Stimulated activated effector memory CD8-positive, alpha-beta T cell treated with anti-CD3 and anti-CD28 coated beads, Interleukin-12 subunit alpha, Interleukin-12 subunit beta, amount 100 ng/mL, for 72 hours (primary cell): ENCODE measurements at regions not wholly inside any gene's neighbourhood (a gene's known extent, or its start where the extent isn't known, plus 50 kb on each side); places are given as distances from the start of the nearest gene placed in this dataset.
A peak's percentile ranks its signal among the peaks of the same experiment; 100 is the strongest.

Experiments used
- ATAC-seq: fragments of 150-1000 bp; cut with Tn5 transposase; 2 replicates; pipeline ENCODE4 v1.10.0; 2021
- DNase-seq, 2 donors: peaks; one replicate each; pipeline ENCODE4 v3.0.0; 2021 to 2022; ENCODE audit warnings: low spot score in 2 of 2
- H3K27ac Mint-ChIP-seq: one replicate; pipeline ENCODE4 v1.8.0; 2022; ENCODE audit warnings: mild to moderate bottlenecking, mixed read lengths
- H3K36me3 Mint-ChIP-seq: one replicate; pipeline ENCODE4 v1.8.0; 2022; ENCODE audit warnings: mild to moderate bottlenecking, mixed read lengths
- H3K4me1 Mint-ChIP-seq: one replicate; pipeline ENCODE4 v1.8.0; 2022; ENCODE audit warnings: mixed read lengths
- H3K4me3 Mint-ChIP-seq: one replicate; pipeline ENCODE4 v1.8.0; 2022; ENCODE audit warnings: mild to moderate bottlenecking, mixed read lengths
- H3K9me3 Mint-ChIP-seq: one replicate; pipeline ENCODE4 v1.8.0; 2022; ENCODE audit warnings: mixed read lengths

- H3K4me1 Mint-ChIP-seq = no peaks in the 10 kb centered on the region
- DNase-seq = no peak
- no peaks in the 10 kb centered on the region for H3K9me3 Mint-ChIP-seq
- H3K27ac Mint-ChIP-seq = no peak overlapping the region
- no peak overlapping the region for H3K4me3 Mint-ChIP-seq
- peak; percentile 34 for ATAC-seq
- no peaks in the 10 kb centered on the region for H3K36me3 Mint-ChIP-seq
Observed at GRCh38 chr5:74282490-74282889, 358.0 kb downstream of the ENC1 start.

GRCh38 chr5:74281166-74281565 lies 359.4 kb downstream of the ENC1 start:
- Mint-ChIP-seq H3K4me3 (no peak overlapping the region), H3K27ac (no peak overlapping the region), H3K9me3 (peaks cover 2% of the 10 kb centered on the region), H3K4me1 (no peaks in the 10 kb centered on the region), H3K36me3 (no peaks in the 10 kb centered on the region)
- DNase-seq (no peak), ATAC-seq (no peak)

GRCh38 chr5:74280306-74280705 lies 360.2 kb downstream of the ENC1 start:
- no peak overlapping the region for H3K4me3 Mint-ChIP-seq
- DNase-seq = no peak
- ATAC-seq = no peak
- no peaks in the 10 kb centered on the region for H3K4me1 Mint-ChIP-seq
- H3K36me3 Mint-ChIP-seq = no peaks in the 10 kb centered on the region
- H3K9me3 Mint-ChIP-seq = peaks cover 2% of the 10 kb centered on the region
- H3K27ac Mint-ChIP-seq = no peak overlapping the region

- Mint-ChIP-seq H3K4me3 (no peak overlapping the region), H3K36me3 (no peaks in the 10 kb centered on the region), H3K4me1 (no peaks in the 10 kb centered on the region), H3K9me3 (peaks cover 2% of the 10 kb centered on the region), H3K27ac (no peak overlapping the region)
- no peak for DNase-seq
- no peak for ATAC-seq
Observed at GRCh38 chr5:74279244-74279643, 361.3 kb downstream of the ENC1 start.

GRCh38 chr5:74277418-74277817 lies 363.1 kb downstream of the ENC1 start:
- H3K36me3 Mint-ChIP-seq = no peaks in the 10 kb centered on the region

GRCh38 chr5:74275171-74275992 lies 365.1 kb downstream of the ENC1 start:
- Mint-ChIP-seq H3K27ac (no peak overlapping the region), H3K4me1 (no peaks in the 10 kb centered on the region), H3K4me3 (no peak overlapping the region), H3K9me3 (peaks cover 2% of the 10 kb centered on the region), H3K36me3 (no peaks in the 10 kb centered on the region)
- DNase-seq = no peak
- ATAC-seq = no peak

More at GRCh38 chr5:74277418-74277817, 363.1 kb downstream of the ENC1 start:
- H3K27ac Mint-ChIP-seq = no peak overlapping the region
- no peaks in the 10 kb centered on the region for H3K4me1 Mint-ChIP-seq
- H3K9me3 Mint-ChIP-seq = peaks cover 2% of the 10 kb centered on the region
- H3K4me3 Mint-ChIP-seq = no peak overlapping the region
- ATAC-seq (no peak), DNase-seq (no peak)

GRCh38 chr5:74274326-74274725 lies 366.2 kb downstream of the ENC1 start:
- Mint-ChIP-seq H3K9me3 (peaks cover 2% of the 10 kb centered on the region), H3K4me3 (no peak overlapping the region), H3K4me1 (no peaks in the 10 kb centered on the region), H3K36me3 (no peaks in the 10 kb centered on the region), H3K27ac (no peak overlapping the region)
- ATAC-seq (no peak), DNase-seq (no peak)

GRCh38 chr5:74272831-74273451 lies 367.6 kb downstream of the ENC1 start:
- Mint-ChIP-seq H3K4me3 (no peak overlapping the region), H3K4me1 (no peaks in the 10 kb centered on the region), H3K9me3 (peaks cover 2% of the 10 kb centered on the region), H3K36me3 (no peaks in the 10 kb centered on the region), H3K27ac (no peak overlapping the region)
- DNase-seq (no peak), ATAC-seq (no peak)

GRCh38 chr5:74272024-74272775 lies 368.3 kb downstream of the ENC1 start:
- DNase-seq (peak in 1 of 2 donors; percentile 12), ATAC-seq (no peak)
- Mint-ChIP-seq H3K9me3 (peaks cover 2% of the 10 kb centered on the region), H3K36me3 (no peaks in the 10 kb centered on the region), H3K4me3 (no peak overlapping the region), H3K4me1 (no peaks in the 10 kb centered on the region), H3K27ac (no peak overlapping the region)

GRCh38 chr5:74268297-74268696 lies 372.2 kb downstream of the ENC1 start:
- Mint-ChIP-seq H3K9me3 (no peaks in the 10 kb centered on the region), H3K4me1 (no peaks in the 10 kb centered on the region), H3K4me3 (no peak overlapping the region), H3K27ac (no peak overlapping the region), H3K36me3 (no peaks in the 10 kb centered on the region)
- ATAC-seq = no peak
- no peak for DNase-seq

- no peak for DNase-seq
- no peaks in the 10 kb centered on the region for H3K36me3 Mint-ChIP-seq
- no peaks in the 10 kb centered on the region for H3K9me3 Mint-ChIP-seq
- H3K27ac Mint-ChIP-seq = no peak overlapping the region
- no peak overlapping the region for H3K4me3 Mint-ChIP-seq
- H3K4me1 Mint-ChIP-seq = no peaks in the 10 kb centered on the region
- ATAC-seq = no peak
Observed at GRCh38 chr5:74266836-74267235, 373.7 kb downstream of the ENC1 start.

- no peak overlapping the region for H3K27ac Mint-ChIP-seq
- H3K36me3 Mint-ChIP-seq = no peaks in the 10 kb centered on the region
- no peak overlapping the region for H3K4me3 Mint-ChIP-seq
- H3K9me3 Mint-ChIP-seq = no peaks in the 10 kb centered on the region
- no peaks in the 10 kb centered on the region for H3K4me1 Mint-ChIP-seq
- DNase-seq (no peak), ATAC-seq (no peak)
Observed at GRCh38 chr5:74266132-74266531, 374.4 kb downstream of the ENC1 start.

- peak; percentile 44 for ATAC-seq
- H3K4me1 Mint-ChIP-seq = no peaks in the 10 kb centered on the region
- H3K36me3 Mint-ChIP-seq = no peaks in the 10 kb centered on the region
- H3K27ac Mint-ChIP-seq = no peak overlapping the region
- no peak for DNase-seq
- H3K9me3 Mint-ChIP-seq = no peaks in the 10 kb centered on the region
- H3K4me3 Mint-ChIP-seq = no peak overlapping the region
Observed at GRCh38 chr5:74262544-74263207, 377.9 kb downstream of the ENC1 start.

- no peak overlapping the region for H3K4me3 Mint-ChIP-seq
Observed at GRCh38 chr5:74261866-74262265, 378.7 kb downstream of the ENC1 start.

GRCh38 chr5:74261421-74261820 lies 379.1 kb downstream of the ENC1 start:
- Mint-ChIP-seq H3K9me3 (no peaks in the 10 kb centered on the region), H3K4me3 (no peak overlapping the region), H3K4me1 (no peaks in the 10 kb centered on the region), H3K27ac (no peak overlapping the region), H3K36me3 (no peaks in the 10 kb centered on the region)
- no peak for ATAC-seq
- no peak for DNase-seq

More at GRCh38 chr5:74261866-74262265, 378.7 kb downstream of the ENC1 start:
- DNase-seq (no peak), ATAC-seq (no peak)
- Mint-ChIP-seq H3K36me3 (no peaks in the 10 kb centered on the region), H3K27ac (no peak overlapping the region), H3K9me3 (no peaks in the 10 kb centered on the region), H3K4me1 (no peaks in the 10 kb centered on the region)
